Activated gamma-delta T cell treated with Interleukin-2 at 50 U/mL for 16 hours (primary cell): ENCODE measurements at regions not wholly inside any gene's neighbourhood (a gene's known extent, or its start where the extent isn't known, plus 50 kb on each side); places are given as distances from the start of the nearest gene placed in this dataset.
"Not testable (repeated sequence)": the region's sequence is repeated elsewhere in the genome, so short reads cannot be mapped to it uniquely, and the experiment has no call there.

Experiments used
- DNase-seq: peaks from one replicate; pipeline ENCODE4 v3.0.0-alpha.2; 2020

- no peak for DNase-seq
Observed at GRCh38 chr3:25957026-25957425, 167.1 kb downstream of the OXSM start.

GRCh38 chr3:25960776-25961175, 170.9 kb downstream of the OXSM start:
- DNase-seq, result no peak

GRCh38 chr3:25962255-25962654, 172.4 kb downstream of the OXSM start:
- no peak for DNase-seq

- DNase-seq, result no peak
Observed at GRCh38 chr3:25964141-25964540, 174.3 kb downstream of the OXSM start.

- DNase-seq, result no peak
Observed at GRCh38 chr3:25967385-25967784, 177.5 kb downstream of the OXSM start.

GRCh38 chr3:25971736-25972135, 181.8 kb downstream of the OXSM start:
- no peak for DNase-seq

- DNase-seq, result no peak
Observed at GRCh38 chr3:25973122-25973521, 183.2 kb downstream of the OXSM start.

- no peak for DNase-seq
Observed at GRCh38 chr3:25982756-25983155, 192.9 kb downstream of the OXSM start.

GRCh38 chr3:25985621-25986020, 195.7 kb downstream of the OXSM start:
- DNase-seq, result no peak

- no peak for DNase-seq
Observed at GRCh38 chr3:25992606-25993005, 202.7 kb downstream of the OXSM start.

GRCh38 chr3:26004172-26004571, 214.3 kb downstream of the OXSM start:
- no peak for DNase-seq

- DNase-seq, result no peak
Observed at GRCh38 chr3:26011276-26011675, 221.4 kb downstream of the OXSM start.

GRCh38 chr3:26012241-26012745, 222.4 kb downstream of the OXSM start:
- DNase-seq, result no peak

GRCh38 chr3:26015752-26016151, 225.9 kb downstream of the OXSM start:
- DNase-seq, result no peak

GRCh38 chr3:26018889-26019288, 229.0 kb downstream of the OXSM start:
- DNase-seq, result no peak

- not testable (repeated sequence) for DNase-seq
Observed at GRCh38 chr3:26024206-26024605, 234.3 kb downstream of the OXSM start.

- no peak for DNase-seq
Observed at GRCh38 chr3:26029321-26029720, 239.4 kb downstream of the OXSM start.

GRCh38 chr3:26042126-26042525, 252.2 kb downstream of the OXSM start:
- not testable (repeated sequence) for DNase-seq

GRCh38 chr3:26049951-26050350, 260.1 kb downstream of the OXSM start:
- DNase-seq, result no peak

GRCh38 chr3:26050776-26051175, 260.9 kb downstream of the OXSM start:
- no peak for DNase-seq

- DNase-seq, result no peak
Observed at GRCh38 chr3:26058901-26059321, 269.0 kb downstream of the OXSM start.

- no peak for DNase-seq
Observed at GRCh38 chr3:26061947-26062346, 272.1 kb downstream of the OXSM start.

GRCh38 chr3:26064297-26064696, 274.4 kb downstream of the OXSM start:
- no peak for DNase-seq

GRCh38 chr3:26068890-26069289, 279.0 kb downstream of the OXSM start:
- DNase-seq, result no peak

- DNase-seq, result no peak
Observed at GRCh38 chr3:26070854-26071253, 281.0 kb downstream of the OXSM start.

- DNase-seq, result no peak
Observed at GRCh38 chr3:26074080-26074479, 284.2 kb downstream of the OXSM start.
